Esophagus squamous epithelium (tissue), 4 donors: ENCODE measurements at regions not wholly inside any gene's neighbourhood (a gene's known extent, or its start where the extent isn't known, plus 50 kb on each side); places are given as distances from the start of the nearest gene placed in this dataset.

Experiments
- CTCF ChIP-seq, 6 experiments: fragments of 450-650 bp in 4 of 6; fragments of 200-600 bp in 2 of 6; sonication (generic) in 2 of 6; IDR thresholded peaks; one replicate each; pipeline ENCODE4 v1.5.1; 2016 to 2019; ENCODE audit warnings: antibody characterized with exemption in 6 of 6, mild to moderate bottlenecking in 4 of 6, moderate library complexity in 4 of 6
- POLR2A ChIP-seq, 4 donors: fragments of 450-650 bp; IDR thresholded peaks; one replicate each; pipeline ENCODE4 v1.6.1; 2017; ENCODE audit warnings: antibody characterized with exemption in 4 of 4, mild to moderate bottlenecking in 4 of 4, moderate library complexity in 3 of 4

GRCh38 chr4:36411338-36411737 lies 129.9 kb downstream of the DTHD1 start:
- TF ChIP-seq CTCF (IDR thresholded peaks at IDR 0.05): no peak
- TF ChIP-seq POLR2A (IDR thresholded peaks at IDR 0.05): no peak
